ENCODE measurements at regions not wholly inside any gene's neighbourhood (a gene's known extent, or its start where the extent isn't known, plus 50 kb on each side); places are given as distances from the start of the nearest gene placed in this dataset.

DNA sequence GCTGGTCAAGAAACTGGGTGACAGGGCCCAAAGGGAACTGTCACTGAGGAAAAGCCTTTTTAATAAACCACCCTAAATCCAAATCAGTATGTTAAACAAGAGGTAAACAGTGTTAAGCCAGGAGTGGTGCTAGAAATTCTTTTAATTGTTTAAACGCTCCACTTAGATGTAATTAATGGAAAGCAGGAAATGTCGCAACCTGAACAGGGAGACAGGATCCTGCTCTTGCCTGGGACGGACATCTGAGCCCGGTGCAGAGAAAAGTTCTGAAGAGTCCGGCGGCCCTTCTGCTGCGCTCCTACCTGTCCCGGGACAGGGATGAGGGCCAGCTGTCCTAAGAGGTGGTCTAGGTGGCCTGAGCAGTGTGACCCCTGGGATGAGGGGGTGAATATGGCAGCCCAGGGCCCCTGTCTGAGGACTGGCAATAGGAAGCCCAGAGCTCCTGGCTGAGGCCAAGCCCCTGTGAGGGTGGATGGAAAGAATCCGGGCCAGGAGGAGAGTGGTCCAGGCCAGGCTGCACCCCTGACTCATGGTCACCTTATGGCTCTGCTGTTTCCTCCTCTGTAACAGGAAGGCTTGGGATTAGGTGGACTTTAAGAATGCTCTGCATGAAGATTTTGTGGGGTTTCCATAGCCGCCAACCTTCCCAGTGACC, 112.8 kb upstream of the GJB6 start:
- no peaks in the 10 kb centered on the region for H3K27me3 ChIP-seq (ENCODE audit: insufficient read depth, low read length, poor library complexity, severe bottlenecking)
- no peak for TF ChIP-seq EZH2phosphoT487 (IDR thresholded peaks at IDR 0.05; ENCODE audit: borderline replicate concordance)
- TF ChIP-seq, protein P1, sequence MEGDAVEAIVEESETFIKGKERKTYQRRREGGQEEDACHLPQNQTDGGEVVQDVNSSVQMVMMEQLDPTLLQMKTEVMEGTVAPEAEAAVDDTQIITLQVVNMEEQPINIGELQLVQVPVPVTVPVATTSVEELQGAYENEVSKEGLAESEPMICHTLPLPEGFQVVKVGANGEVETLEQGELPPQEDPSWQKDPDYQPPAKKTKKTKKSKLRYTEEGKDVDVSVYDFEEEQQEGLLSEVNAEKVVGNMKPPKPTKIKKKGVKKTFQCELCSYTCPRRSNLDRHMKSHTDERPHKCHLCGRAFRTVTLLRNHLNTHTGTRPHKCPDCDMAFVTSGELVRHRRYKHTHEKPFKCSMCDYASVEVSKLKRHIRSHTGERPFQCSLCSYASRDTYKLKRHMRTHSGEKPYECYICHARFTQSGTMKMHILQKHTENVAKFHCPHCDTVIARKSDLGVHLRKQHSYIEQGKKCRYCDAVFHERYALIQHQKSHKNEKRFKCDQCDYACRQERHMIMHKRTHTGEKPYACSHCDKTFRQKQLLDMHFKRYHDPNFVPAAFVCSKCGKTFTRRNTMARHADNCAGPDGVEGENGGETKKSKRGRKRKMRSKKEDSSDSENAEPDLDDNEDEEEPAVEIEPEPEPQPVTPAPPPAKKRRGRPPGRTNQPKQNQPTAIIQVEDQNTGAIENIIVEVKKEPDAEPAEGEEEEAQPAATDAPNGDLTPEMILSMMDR (conservative IDR thresholded peaks at IDR 0.05; ENCODE audit: low read length): no peak
- H3K9me2 ChIP-seq (replicated peaks; ENCODE audit: low read depth, low read length): no peaks in the 10 kb centered on the region
- no peak overlapping the region for H3K9ac ChIP-seq (ENCODE audit: low read depth, low read length, poor library complexity, severe bottlenecking)
- no peaks in the 10 kb centered on the region for H3K79me2 ChIP-seq (ENCODE audit: insufficient read depth, low read length)
- H4K20me1 ChIP-seq (ENCODE audit: insufficient read depth, low read length, poor library complexity, severe bottlenecking): no peaks in the 10 kb centered on the region
- no peaks in the 10 kb centered on the region for H3F3A ChIP-seq (ENCODE audit: low read depth)
- no peaks in the 10 kb centered on the region for H3K4me1 ChIP-seq (ENCODE audit: insufficient read depth, low read length, poor library complexity, severe bottlenecking)
- no peak overlapping the region for H3K4me2 ChIP-seq (ENCODE audit: low read depth, low read length, poor library complexity, severe bottlenecking)
- H3K9me3 ChIP-seq (ENCODE audit: insufficient read depth, low read depth, low read length): no peaks in the 10 kb centered on the region
- no peak overlapping the region for H3K4me3 ChIP-seq (ENCODE audit: low read length, poor library complexity, severe bottlenecking)
- H2AFZ ChIP-seq (ENCODE audit: low read length): no peak overlapping the region
- no peaks in the 10 kb centered on the region for H3K36me3 ChIP-seq (ENCODE audit: insufficient read depth, low read length)

DNA sequence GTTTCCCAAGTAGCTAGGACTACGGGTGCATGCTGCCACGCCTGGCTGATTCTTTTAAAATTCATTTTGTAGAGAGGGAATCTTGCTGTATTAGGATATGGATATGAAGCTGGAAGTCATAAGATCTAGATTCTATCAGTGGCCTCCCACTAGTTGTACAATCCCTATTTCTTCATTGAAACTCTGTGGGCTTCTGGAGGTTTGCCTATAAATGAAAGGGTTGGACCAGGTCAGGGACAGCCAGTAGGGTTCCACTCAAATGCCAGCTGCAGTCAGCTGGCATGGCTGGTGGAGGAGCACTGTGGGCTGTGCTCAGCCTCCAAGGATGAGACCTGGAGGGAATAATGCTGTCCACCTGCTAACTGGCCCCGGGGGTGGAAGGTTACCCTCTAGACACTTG, 110.2 kb upstream of the GJB6 start:
- no peak overlapping the region for H3K4me3 ChIP-seq (ENCODE audit: low read length, poor library complexity, severe bottlenecking)
- TF ChIP-seq EZH2phosphoT487 (IDR thresholded peaks at IDR 0.05; ENCODE audit: borderline replicate concordance): no peak
- H3K36me3 ChIP-seq (ENCODE audit: insufficient read depth, low read length): no peaks in the 10 kb centered on the region
- H3K9ac ChIP-seq (ENCODE audit: low read depth, low read length, poor library complexity, severe bottlenecking): no peak overlapping the region
- no peaks in the 10 kb centered on the region for H3F3A ChIP-seq (ENCODE audit: low read depth)
- H3K9me2 ChIP-seq (replicated peaks; ENCODE audit: low read depth, low read length): no peaks in the 10 kb centered on the region
- H4K20me1 ChIP-seq (ENCODE audit: insufficient read depth, low read length, poor library complexity, severe bottlenecking): no peaks in the 10 kb centered on the region
- H3K27me3 ChIP-seq (ENCODE audit: insufficient read depth, low read length, poor library complexity, severe bottlenecking): no peaks in the 10 kb centered on the region
- H3K79me2 ChIP-seq (ENCODE audit: insufficient read depth, low read length): no peaks in the 10 kb centered on the region
- H3K9me3 ChIP-seq (ENCODE audit: insufficient read depth, low read depth, low read length): no peaks in the 10 kb centered on the region
- no peak overlapping the region for H2AFZ ChIP-seq (ENCODE audit: low read length)
- no peak overlapping the region for H3K4me2 ChIP-seq (ENCODE audit: low read depth, low read length, poor library complexity, severe bottlenecking)
- H3K4me1 ChIP-seq (ENCODE audit: insufficient read depth, low read length, poor library complexity, severe bottlenecking): no peaks in the 10 kb centered on the region

DNA sequence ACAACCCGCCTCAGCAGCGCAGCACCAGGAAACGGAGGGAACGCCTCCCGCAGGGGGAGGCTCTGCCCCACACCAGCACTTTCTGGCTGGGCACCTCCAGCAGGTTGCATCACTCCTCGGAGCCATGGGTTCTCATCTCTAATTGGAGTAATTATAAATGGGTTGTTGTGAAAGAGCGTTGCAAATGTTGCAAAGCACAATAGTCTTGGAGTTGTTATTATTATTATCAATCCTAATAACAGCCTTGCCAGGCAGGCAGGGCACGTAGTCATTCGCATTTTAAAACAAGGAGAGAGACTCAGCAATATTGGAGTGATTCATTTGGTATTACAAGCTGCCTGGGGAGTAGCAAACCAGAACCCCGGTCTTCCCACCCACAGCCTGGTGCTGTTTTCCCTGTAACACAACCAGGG, 108.6 kb upstream of the GJB6 start:
- H3K4me1 ChIP-seq (ENCODE audit: insufficient read depth, low read length, poor library complexity, severe bottlenecking): no peaks in the 10 kb centered on the region

More for the DNA sequence above, 108.6 kb upstream of the GJB6 start:
- H3K27me3 ChIP-seq (ENCODE audit: insufficient read depth, low read length, poor library complexity, severe bottlenecking): no peaks in the 10 kb centered on the region
- no peaks in the 10 kb centered on the region for H3K79me2 ChIP-seq (ENCODE audit: insufficient read depth, low read length)
- H3K9me2 ChIP-seq (replicated peaks; ENCODE audit: low read depth, low read length): no peaks in the 10 kb centered on the region
- no peaks in the 10 kb centered on the region for H3K36me3 ChIP-seq (ENCODE audit: insufficient read depth, low read length)
- no peak overlapping the region for H3K9ac ChIP-seq (ENCODE audit: low read depth, low read length, poor library complexity, severe bottlenecking)
- no peak overlapping the region for H3K4me2 ChIP-seq (ENCODE audit: low read depth, low read length, poor library complexity, severe bottlenecking)
- H4K20me1 ChIP-seq (ENCODE audit: insufficient read depth, low read length, poor library complexity, severe bottlenecking): no peaks in the 10 kb centered on the region
- H2AFZ ChIP-seq (ENCODE audit: low read length): no peak overlapping the region
- no peak for TF ChIP-seq EZH2phosphoT487 (IDR thresholded peaks at IDR 0.05; ENCODE audit: borderline replicate concordance)
- TF ChIP-seq, protein P1 (conservative IDR thresholded peaks at IDR 0.05; ENCODE audit: low read length): no peak
- no peaks in the 10 kb centered on the region for H3F3A ChIP-seq (ENCODE audit: low read depth)
- H3K4me3 ChIP-seq (ENCODE audit: low read length, poor library complexity, severe bottlenecking): no peak overlapping the region
- no peaks in the 10 kb centered on the region for H3K9me3 ChIP-seq (ENCODE audit: insufficient read depth, low read depth, low read length)
